ENCODE measurements at regions not wholly inside any gene's neighbourhood (a gene's known extent, or its start where the extent isn't known, plus 50 kb on each side); places are given as distances from the start of the nearest gene placed in this dataset.

DNA sequence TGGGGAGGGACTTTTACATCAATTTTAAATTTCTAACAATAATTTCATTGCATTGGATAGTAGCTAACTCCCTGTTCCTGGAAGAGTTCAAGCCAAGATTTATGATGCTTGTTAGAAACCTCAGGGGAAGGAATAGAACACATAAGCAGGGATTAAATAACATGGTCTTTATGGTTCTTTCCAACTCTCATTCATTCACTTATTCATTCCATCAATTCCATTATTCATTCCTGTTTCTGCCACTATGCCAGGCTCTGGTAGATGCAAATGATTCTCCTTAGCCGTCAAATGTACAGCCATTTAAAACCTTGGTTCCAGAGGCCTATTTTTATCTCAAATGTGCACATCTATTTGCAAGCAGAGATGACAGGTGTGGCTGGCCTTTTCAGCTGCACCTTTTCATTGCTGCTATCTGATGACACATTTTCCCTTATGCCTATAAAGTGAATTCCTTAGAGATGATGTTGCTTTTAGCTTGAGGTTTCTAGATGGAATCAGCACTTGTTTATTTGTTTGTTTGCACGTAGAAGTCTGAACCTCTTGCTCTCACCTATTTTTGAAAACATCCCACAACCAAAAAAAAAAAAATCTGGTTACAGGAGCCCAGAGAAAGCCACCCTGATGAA, 205.7 kb upstream of the IGFBP3 start:
- WGBS (ENCODE audit: insufficient coverage, insufficient replicate concordance, low lambda C conversion rate, missing lambda C conversion rate), result 29% methylated on average over 2 of the region's 2 CpGs
- no peak for DNase-seq (ENCODE audit: low read depth, low spot score)
- Histone ChIP-seq H3K4me2 (ENCODE audit: control insufficient read depth, insufficient read depth) (no peak overlapping the region), H3K9me3 (replicated peaks; ENCODE audit: control insufficient read depth, insufficient read depth, low read length) (no peaks in the 10 kb centered on the region), H3K4me3 (no peak overlapping the region), H3K9ac (ENCODE audit: control insufficient read depth, insufficient read depth, low read length) (no peak overlapping the region), H3K27ac (ENCODE audit: control insufficient read depth, insufficient read depth) (no peak overlapping the region), H3K36me3 (ENCODE audit: control insufficient read depth in 2 of 2, insufficient read depth in 2 of 2, low read length in 1 of 2) (no peaks in the 10 kb centered on the region), H4K20me1 (ENCODE audit: control insufficient read depth, insufficient read depth) (no peaks in the 10 kb centered on the region), H3K4me1 (ENCODE audit: control insufficient read depth, insufficient read depth, low read length) (no peaks in the 10 kb centered on the region), H3K27me3 (replicated peaks in 1 of 2; ENCODE audit: control insufficient read depth in 2 of 2, insufficient read depth in 2 of 2, low read length in 1 of 2) (no peaks in the 10 kb centered on the region), H3K79me2 (ENCODE audit: control insufficient read depth, insufficient read depth, low read length) (no peaks in the 10 kb centered on the region), H2AFZ (ENCODE audit: control insufficient read depth, low read depth, low read length) (no peak overlapping the region)
- no TSS peak for BruUV-seq (replicated peaks)
- in situ Hi-C loops (cut with MboI), result no loop called here
- ChIA-PET SMC1A (ENCODE audit: uncharacterized antibody, unreplicated experiment) (interaction anchor here (1.4 to 1.7 kb wide), 2 partner anchors 12 to 28 kb away, joined by 4 to 6 read pairs; no protein-coding TSS in a partner anchor), POLR2A (no interaction called here), CTCF (no interaction called here), RAD21 (ENCODE audit: unreplicated experiment) (no interaction called here)
- TF ChIP-seq ZNF217 (IDR thresholded peaks at IDR 0.05), result no peak
- TF ChIP-seq EED (IDR thresholded peaks at IDR 0.05; ENCODE audit: low read depth), result no peak
- TF ChIP-seq, protein P1, sequence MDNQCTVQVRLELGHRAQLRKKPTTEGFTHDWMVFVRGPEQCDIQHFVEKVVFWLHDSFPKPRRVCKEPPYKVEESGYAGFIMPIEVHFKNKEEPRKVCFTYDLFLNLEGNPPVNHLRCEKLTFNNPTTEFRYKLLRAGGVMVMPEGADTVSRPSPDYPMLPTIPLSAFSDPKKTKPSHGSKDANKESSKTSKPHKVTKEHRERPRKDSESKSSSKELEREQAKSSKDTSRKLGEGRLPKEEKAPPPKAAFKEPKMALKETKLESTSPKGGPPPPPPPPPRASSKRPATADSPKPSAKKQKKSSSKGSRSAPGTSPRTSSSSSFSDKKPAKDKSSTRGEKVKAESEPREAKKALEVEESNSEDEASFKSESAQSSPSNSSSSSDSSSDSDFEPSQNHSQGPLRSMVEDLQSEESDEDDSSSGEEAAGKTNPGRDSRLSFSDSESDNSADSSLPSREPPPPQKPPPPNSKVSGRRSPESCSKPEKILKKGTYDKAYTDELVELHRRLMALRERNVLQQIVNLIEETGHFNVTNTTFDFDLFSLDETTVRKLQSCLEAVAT (IDR thresholded peaks at IDR 0.05), result no peak
- no peak for TF ChIP-seq SMARCA5 (IDR thresholded peaks at IDR 0.05)
- TF ChIP-seq NBN (IDR thresholded peaks at IDR 0.05), result no peak
- TF ChIP-seq NR2F1 (conservative IDR thresholded peaks at IDR 0.05), result no peak
- no peak for TF ChIP-seq STAT3 (IDR thresholded peaks at IDR 0.05; ENCODE audit: low read depth, low read length)
- FAIRE-seq, result no peak
- intact Hi-C loops (cut with micrococcal nuclease; ENCODE audit: unreplicated experiment), result no loop called here
- no peak for ATAC-seq
